ENCODE measurements at regions not wholly inside any gene's neighbourhood (a gene's known extent, or its start where the extent isn't known, plus 50 kb on each side); places are given as distances from the start of the nearest gene placed in this dataset.

- TF ChIP-seq EZH2 (optimal IDR thresholded peaks at IDR 0.05; ENCODE audit: low read depth, low read length) (no peak), CTCF (IDR thresholded peaks at IDR 0.05; ENCODE audit: low read length) (no peak), EZH2phosphoT487 (IDR thresholded peaks at IDR 0.05; ENCODE audit: low read length) (no peak)
Observed at GRCh38 chr13:86660090-86660489, 860.9 kb upstream of the SLITRK6 start.

Data from MM.1S (cell line).